ENCODE measurements at regions not wholly inside any gene's neighbourhood (a gene's known extent, or its start where the extent isn't known, plus 50 kb on each side); places are given as distances from the start of the nearest gene placed in this dataset.

- no peak for DNase-seq
Measured at GRCh38 chr1:80929868-80930508, 870.7 kb upstream of the ADGRL2 start.

GRCh38 chr1:80926531-80926930, 874.2 kb upstream of the ADGRL2 start:
- no peak for DNase-seq

- no peak for DNase-seq
Measured at GRCh38 chr1:80925130-80925805, 875.5 kb upstream of the ADGRL2 start.

GRCh38 chr1:80924290-80924689, 876.4 kb upstream of the ADGRL2 start:
- DNase-seq: no peak

DNA sequence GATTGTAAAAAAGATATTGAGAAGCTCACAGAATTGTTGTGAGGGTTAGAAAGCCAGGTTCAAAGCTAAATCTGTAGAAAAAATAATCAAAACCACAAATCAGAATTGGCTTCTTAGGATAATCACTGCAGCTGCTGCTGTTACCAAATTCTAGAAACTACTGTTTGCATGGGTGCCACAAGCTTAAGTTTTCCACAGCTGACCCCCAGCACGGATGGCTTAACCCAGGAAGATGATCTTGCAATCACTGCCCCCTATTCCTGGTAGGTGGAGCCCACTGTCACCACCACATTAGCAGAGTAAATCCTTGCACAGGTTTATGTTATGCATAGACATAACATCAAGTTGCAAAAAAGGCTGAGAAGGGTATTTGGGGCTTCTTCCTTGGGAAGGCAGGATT, 877.8 kb upstream of the ADGRL2 start:
- no peak for DNase-seq

DNA sequence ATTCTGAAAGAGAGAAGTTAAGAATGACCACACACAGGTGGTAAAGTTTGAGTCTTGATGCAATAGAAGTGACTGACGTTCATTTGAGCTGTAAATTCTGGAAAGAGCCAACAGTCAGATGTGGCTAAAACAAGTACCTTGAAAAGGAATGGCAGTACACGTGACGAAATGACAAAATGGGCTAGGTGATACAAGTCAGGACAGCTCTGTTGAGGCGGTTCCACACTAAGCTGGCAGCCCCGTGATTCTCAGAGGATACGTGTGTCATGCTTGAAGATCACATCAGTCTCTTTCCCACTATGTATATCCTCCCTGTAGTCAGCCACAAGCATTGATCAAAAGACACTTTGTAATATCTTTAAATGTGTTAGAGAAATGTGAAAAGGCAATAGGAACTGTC, 881.3 kb upstream of the ADGRL2 start:
- DNase-seq: no peak

- DNase-seq: no peak
Measured at GRCh38 chr1:80918380-80918779, 882.4 kb upstream of the ADGRL2 start.

GRCh38 chr1:80917826-80918225, 882.9 kb upstream of the ADGRL2 start:
- no peak for DNase-seq

GRCh38 chr1:80917225-80917624, 883.5 kb upstream of the ADGRL2 start:
- no peak for DNase-seq

DNA sequence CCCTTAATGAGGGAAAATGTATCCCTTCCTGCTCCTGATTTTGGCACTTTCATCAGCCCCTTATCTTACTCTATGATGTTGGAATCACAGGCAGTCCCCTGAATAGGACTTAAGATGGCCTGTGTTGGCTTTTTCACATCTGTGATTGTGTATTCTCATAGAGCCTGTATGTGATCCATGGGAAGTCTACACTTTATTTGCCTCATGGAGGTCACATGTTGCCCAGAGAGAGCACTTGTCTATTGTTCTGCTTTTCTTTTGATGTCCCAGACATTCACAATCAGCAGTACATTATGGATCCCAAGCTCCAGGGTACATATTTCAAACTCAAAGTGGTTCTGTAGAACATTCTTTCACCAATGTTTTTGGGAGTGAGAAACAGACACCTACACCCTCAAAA, 885.2 kb upstream of the ADGRL2 start:
- no peak for DNase-seq

- DNase-seq: no peak
Measured at GRCh38 chr1:80910426-80910825, 890.3 kb upstream of the ADGRL2 start.

- DNase-seq: no peak
Measured at GRCh38 chr1:80909172-80909784, 891.5 kb upstream of the ADGRL2 start.

DNA sequence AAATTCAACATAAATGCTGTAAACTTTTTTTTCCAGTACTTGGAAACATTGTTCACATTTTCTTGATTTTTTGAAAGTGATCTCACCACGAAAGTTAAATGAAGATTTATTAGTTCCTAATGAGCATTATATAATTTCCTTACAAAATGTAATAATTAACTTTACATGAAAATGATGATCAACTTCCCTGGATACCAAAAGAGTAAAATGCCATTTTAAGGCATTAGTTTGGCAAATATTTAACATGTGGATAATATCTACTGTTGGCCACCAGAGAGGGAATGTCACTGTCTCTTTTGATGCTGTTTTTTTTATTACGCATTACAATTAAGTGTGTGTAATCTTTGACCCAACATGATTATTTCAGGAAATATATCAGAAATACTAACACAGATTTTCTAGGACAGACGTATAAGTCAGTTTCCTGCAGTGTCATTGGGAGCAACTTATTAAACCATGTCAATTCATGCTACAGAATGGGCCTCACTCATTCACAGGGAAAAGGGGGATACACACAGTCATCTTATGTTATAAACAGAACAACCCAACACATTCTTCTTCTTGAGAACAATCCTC, 903.9 kb upstream of the ADGRL2 start:
- no peak for DNase-seq

DNA sequence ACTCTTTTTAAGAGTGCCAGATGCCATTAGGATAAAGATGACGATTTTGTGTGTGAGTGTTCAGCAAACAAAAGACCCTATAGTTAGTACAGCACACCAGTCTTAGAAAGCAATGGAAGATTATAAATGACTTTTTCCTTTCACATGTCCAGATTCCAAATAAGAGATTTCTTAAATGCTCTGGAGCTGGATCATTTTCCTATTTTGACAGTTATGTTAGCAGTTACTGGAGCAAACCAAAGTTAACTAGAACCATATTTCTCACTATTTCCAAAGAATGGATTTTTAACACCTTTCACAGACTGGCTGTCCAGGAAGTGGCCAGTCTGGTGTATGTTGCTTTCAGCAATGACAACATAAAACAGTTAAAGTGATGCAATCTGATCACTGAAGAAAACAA, 905.8 kb upstream of the ADGRL2 start:
- no peak for DNase-seq

GRCh38 chr1:80893115-80893514, 907.6 kb upstream of the ADGRL2 start:
- no peak for DNase-seq

DNA sequence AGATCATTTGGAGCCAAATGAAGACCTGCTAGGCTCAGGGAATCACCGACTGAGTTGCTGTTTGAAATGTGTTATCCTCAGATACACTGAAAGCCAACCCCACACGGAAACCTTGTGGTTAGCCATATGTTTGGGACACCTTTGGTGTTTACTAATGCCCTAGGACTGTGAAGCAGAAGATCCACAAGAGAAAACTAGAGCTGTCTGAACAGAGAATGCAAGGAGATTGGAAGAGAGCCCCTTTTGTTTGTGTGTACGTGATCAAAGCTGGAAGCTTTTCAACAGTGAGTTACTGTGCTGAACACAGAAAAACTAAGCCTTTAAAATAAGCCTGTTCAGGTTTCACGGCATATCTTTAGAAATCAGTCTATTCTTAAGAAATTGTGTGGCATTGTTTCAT, 908.2 kb upstream of the ADGRL2 start:
- no peak for DNase-seq

- no peak for DNase-seq
Measured at GRCh38 chr1:80891871-80892270, 908.9 kb upstream of the ADGRL2 start.

- no peak for DNase-seq
Measured at GRCh38 chr1:80882553-80882952, 918.2 kb upstream of the ADGRL2 start.

- DNase-seq: no peak
Measured at GRCh38 chr1:80878343-80878742, 922.4 kb upstream of the ADGRL2 start.

DNA sequence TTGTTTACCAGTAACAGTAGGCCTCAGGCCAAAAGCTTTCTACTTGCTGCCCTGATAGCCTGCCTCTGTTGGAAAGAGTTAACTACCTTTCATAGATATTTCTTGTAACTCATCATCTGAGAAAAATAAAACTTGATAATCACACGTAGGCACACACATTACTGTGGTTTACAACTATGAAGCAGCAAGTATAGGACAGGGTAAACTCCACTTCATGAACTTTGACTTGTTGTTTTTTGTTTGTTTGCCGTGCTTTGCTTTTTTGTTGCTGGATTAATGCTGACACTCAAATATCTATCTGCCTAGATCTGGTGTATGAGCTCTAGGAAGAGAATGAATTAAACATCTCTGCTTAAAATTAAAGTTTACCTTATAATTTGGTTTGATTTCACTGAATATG, 924.7 kb upstream of the ADGRL2 start:
- no peak for DNase-seq

GRCh38 chr1:80869299-80869698, 931.4 kb upstream of the ADGRL2 start:
- no peak for DNase-seq

DNA sequence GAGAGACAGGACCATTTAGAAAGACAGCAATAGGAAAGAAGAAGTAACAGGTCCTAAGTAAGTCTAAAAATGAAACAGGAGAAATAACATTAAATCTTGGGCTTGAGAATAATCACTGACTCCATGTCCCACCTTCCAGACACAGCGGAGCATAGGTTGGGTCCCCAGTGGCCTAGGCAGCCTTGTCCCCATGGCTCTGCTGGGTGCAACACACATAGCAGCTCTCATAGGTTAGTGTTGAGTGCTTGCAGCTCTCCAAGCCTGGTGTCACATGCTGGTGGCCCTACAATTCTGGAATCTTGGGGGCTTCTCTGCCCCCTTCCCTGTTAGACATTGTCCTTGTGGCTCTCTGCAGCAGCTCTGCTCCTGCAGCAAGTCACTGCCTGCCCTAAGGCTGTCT, 952.8 kb upstream of the ADGRL2 start:
- no peak for DNase-seq

- DNase-seq: no peak
Measured at GRCh38 chr1:80846966-80847365, 953.8 kb upstream of the ADGRL2 start.

- DNase-seq: no peak
Measured at GRCh38 chr1:80842796-80843195, 957.9 kb upstream of the ADGRL2 start.

Data from NCI-H1436 (cell line).